GM23338 (cell line): ENCODE measurements at regions not wholly inside any gene's neighbourhood (a gene's known extent, or its start where the extent isn't known, plus 50 kb on each side); places are given as distances from the start of the nearest gene placed in this dataset.
"Not testable (repeated sequence)": the region's sequence is repeated elsewhere in the genome, so short reads cannot be mapped to it uniquely, and the experiment has no call there.

Experiments
- ATAC-seq: fragments of 200-7000 bp; cut with Tn5 transposase; 3 replicates; pipeline ENCODE4 v1.9.1; 2020
- DNase-seq: peaks from one replicate; pipeline ENCODE4 v3.0.0-alpha.2; 2015; ENCODE audit warnings: low spot score
- H2AFZ ChIP-seq: fragments of 200-600 bp; sonication (generic); 2 replicates; pipeline ENCODE4 v1.8.0; 2016; ENCODE audit warnings: antibody characterized with exemption, mild to moderate bottlenecking, moderate library complexity
- H3F3A ChIP-seq: fragments of 200-600 bp; sonication (generic); replicated peaks from 2 replicates; pipeline ENCODE4 v1.8.0; 2017; ENCODE audit warnings: antibody characterized with exemption, mixed run types, low read depth
- H3K27ac ChIP-seq: fragments of 200-600 bp; sonication (generic); 2 replicates; pipeline ENCODE4 v1.6.1; 2016; ENCODE audit warnings: low read depth
- H3K27me3 ChIP-seq: fragments of 200-600 bp; sonication (generic); 2 replicates; pipeline ENCODE4 v1.8.0; 2016; ENCODE audit warnings: mild to moderate bottlenecking, mixed run types, moderate library complexity; ENCODE audit not compliant: insufficient read depth
- H3K36me3 ChIP-seq: fragments of 200-600 bp; sonication (generic); 2 replicates; pipeline ENCODE4 v1.8.0; 2016; ENCODE audit warnings: mild to moderate bottlenecking; ENCODE audit not compliant: insufficient read depth
- H3K4me1 ChIP-seq: fragments of 200-600 bp; sonication (generic); 2 replicates; pipeline ENCODE4 v1.8.0; 2016; ENCODE audit warnings: mild to moderate bottlenecking, moderate library complexity; ENCODE audit not compliant: insufficient read depth
- H3K4me2 ChIP-seq: fragments of 200-600 bp; sonication (generic); 2 replicates; pipeline ENCODE4 v1.7.1; 2017; ENCODE audit warnings: mixed run types
- H3K4me3 ChIP-seq: fragments of 200-600 bp; sonication (generic); 2 replicates; pipeline ENCODE4 v1.6.1; 2016; ENCODE audit warnings: mixed run types
- H3K79me2 ChIP-seq: fragments of 200-600 bp; sonication (generic); replicated peaks from 2 replicates; pipeline ENCODE4 v1.8.0; 2017; ENCODE audit warnings: mild to moderate bottlenecking; ENCODE audit not compliant: insufficient read depth
- H3K9me2 ChIP-seq: fragments of 200-600 bp; sonication (generic); 2 replicates; pipeline ENCODE4 v1.8.0; 2017; ENCODE audit not compliant: insufficient read depth
- H4K20me1 ChIP-seq: fragments of 200-600 bp; sonication (generic); replicated peaks from 2 replicates; pipeline ENCODE4 v1.8.0; 2017; ENCODE audit warnings: mild to moderate bottlenecking; ENCODE audit not compliant: insufficient read depth
- H3K27ac Mint-ChIP-seq: 2 replicates; pipeline ENCODE4 v1.8.0; 2020; ENCODE audit warnings: inconsistent platforms, mild to moderate bottlenecking, moderate library complexity, mixed read lengths
- H3K27me3 Mint-ChIP-seq: 3 replicates; pipeline ENCODE4 v1.8.0; 2022; ENCODE audit warnings: low read depth, mild to moderate bottlenecking, moderate library complexity, mixed read lengths, inconsistent platforms; ENCODE audit not compliant: insufficient read depth, poor library complexity
- H3K36me3 Mint-ChIP-seq: 3 replicates; pipeline ENCODE4 v1.8.0; 2021; ENCODE audit warnings: low read depth, mild to moderate bottlenecking, inconsistent platforms, moderate library complexity, mixed read lengths
- H3K4me1 Mint-ChIP-seq: 3 replicates; pipeline ENCODE4 v1.8.0; 2020; ENCODE audit warnings: mild to moderate bottlenecking, inconsistent platforms, mixed read lengths
- H3K4me3 Mint-ChIP-seq: 3 replicates; pipeline ENCODE4 v1.8.0; 2021; ENCODE audit warnings: moderate library complexity, mild to moderate bottlenecking, inconsistent platforms, mixed read lengths
- H3K9me3 Mint-ChIP-seq: 3 replicates; pipeline ENCODE4 v1.8.0; 2020; ENCODE audit warnings: moderate library complexity, mild to moderate bottlenecking, inconsistent platforms, mixed read lengths
- EZH2phosphoT487 ChIP-seq: fragments of 200-600 bp; sonication (generic); IDR thresholded peaks from one replicate; pipeline ENCODE4 v1.8.1; 2018; ENCODE audit warnings: antibody characterized with exemption; ENCODE audit not compliant: unreplicated experiment
- NANOG ChIP-seq: IDR thresholded peaks from 2 replicates; pipeline ENCODE4 v1.6.1; 2016; ENCODE audit warnings: antibody characterized with exemption, borderline replicate concordance
- STAT1 ChIP-seq: IDR thresholded peaks from one replicate; pipeline ENCODE4 v1.6.1; 2016; ENCODE audit warnings: antibody characterized with exemption; ENCODE audit not compliant: unreplicated experiment
- ZNF331 ChIP-seq: fragments of 250-450 bp; sonication (Bioruptor Pico); IDR thresholded peaks from 2 replicates; pipeline ENCODE4 v1.5.0; 2020; ENCODE audit warnings: low read depth, mild to moderate bottlenecking, moderate library complexity
- TF ChIP-seq, protein P1 (sequence below): IDR thresholded peaks from one replicate; pipeline ENCODE4 v1.6.1; 2018; ENCODE audit warnings: antibody characterized with exemption; ENCODE audit not compliant: unreplicated experiment

DNA sequence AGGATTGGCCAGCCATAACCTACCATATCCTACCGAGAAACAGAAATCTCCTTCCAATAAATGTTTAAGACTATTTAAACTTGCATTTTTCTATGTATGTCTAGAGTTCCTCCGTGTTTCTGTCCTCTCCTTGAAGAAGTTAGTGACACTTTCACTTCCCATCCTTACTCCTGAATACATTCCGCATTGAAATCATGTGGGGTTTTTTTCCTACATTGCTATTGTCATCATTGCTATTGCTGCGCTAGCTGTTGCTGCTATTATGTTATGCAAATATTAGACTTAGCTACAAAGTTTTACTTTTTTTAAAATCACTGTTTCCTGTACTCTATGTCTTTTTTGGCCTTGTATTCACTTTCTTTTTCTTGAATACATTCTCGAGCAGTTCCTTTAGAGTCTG lies 83.3 kb upstream of the NEK6 start:
- H3K36me3 ChIP-seq = no peaks in the 10 kb centered on the region
- no peaks in the 10 kb centered on the region for H3K79me2 ChIP-seq
- no peaks in the 10 kb centered on the region for H3F3A ChIP-seq
- ATAC-seq (no peak), DNase-seq (no peak)
- H2AFZ ChIP-seq = peak overlapping the region; percentile 98
- no peak overlapping the region for H3K4me3 ChIP-seq
- Mint-ChIP-seq H3K4me3 (no peak overlapping the region), H3K36me3 (no peaks in the 10 kb centered on the region), H3K27ac (no peak overlapping the region), H3K4me1 (no peaks in the 10 kb centered on the region; the same call in 1 of the 3 replicates), H3K27me3 (no peaks in the 10 kb centered on the region), H3K9me3 (no peaks in the 10 kb centered on the region; the same call in 2 of the 3 replicates)
- H4K20me1 ChIP-seq = no peaks in the 10 kb centered on the region
- H3K27me3 ChIP-seq = no peaks in the 10 kb centered on the region
- H3K9me2 ChIP-seq = no peaks in the 10 kb centered on the region
- TF ChIP-seq, protein P1, sequence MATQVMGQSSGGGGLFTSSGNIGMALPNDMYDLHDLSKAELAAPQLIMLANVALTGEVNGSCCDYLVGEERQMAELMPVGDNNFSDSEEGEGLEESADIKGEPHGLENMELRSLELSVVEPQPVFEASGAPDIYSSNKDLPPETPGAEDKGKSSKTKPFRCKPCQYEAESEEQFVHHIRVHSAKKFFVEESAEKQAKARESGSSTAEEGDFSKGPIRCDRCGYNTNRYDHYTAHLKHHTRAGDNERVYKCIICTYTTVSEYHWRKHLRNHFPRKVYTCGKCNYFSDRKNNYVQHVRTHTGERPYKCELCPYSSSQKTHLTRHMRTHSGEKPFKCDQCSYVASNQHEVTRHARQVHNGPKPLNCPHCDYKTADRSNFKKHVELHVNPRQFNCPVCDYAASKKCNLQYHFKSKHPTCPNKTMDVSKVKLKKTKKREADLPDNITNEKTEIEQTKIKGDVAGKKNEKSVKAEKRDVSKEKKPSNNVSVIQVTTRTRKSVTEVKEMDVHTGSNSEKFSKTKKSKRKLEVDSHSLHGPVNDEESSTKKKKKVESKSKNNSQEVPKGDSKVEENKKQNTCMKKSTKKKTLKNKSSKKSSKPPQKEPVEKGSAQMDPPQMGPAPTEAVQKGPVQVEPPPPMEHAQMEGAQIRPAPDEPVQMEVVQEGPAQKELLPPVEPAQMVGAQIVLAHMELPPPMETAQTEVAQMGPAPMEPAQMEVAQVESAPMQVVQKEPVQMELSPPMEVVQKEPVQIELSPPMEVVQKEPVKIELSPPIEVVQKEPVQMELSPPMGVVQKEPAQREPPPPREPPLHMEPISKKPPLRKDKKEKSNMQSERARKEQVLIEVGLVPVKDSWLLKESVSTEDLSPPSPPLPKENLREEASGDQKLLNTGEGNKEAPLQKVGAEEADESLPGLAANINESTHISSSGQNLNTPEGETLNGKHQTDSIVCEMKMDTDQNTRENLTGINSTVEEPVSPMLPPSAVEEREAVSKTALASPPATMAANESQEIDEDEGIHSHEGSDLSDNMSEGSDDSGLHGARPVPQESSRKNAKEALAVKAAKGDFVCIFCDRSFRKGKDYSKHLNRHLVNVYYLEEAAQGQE = no peak
- no peak for TF ChIP-seq NANOG
- no peak for TF ChIP-seq EZH2phosphoT487
- no peak overlapping the region for H3K27ac ChIP-seq
- no peak overlapping the region for H3K4me2 ChIP-seq
- H3K4me1 ChIP-seq = no peaks in the 10 kb centered on the region

DNA sequence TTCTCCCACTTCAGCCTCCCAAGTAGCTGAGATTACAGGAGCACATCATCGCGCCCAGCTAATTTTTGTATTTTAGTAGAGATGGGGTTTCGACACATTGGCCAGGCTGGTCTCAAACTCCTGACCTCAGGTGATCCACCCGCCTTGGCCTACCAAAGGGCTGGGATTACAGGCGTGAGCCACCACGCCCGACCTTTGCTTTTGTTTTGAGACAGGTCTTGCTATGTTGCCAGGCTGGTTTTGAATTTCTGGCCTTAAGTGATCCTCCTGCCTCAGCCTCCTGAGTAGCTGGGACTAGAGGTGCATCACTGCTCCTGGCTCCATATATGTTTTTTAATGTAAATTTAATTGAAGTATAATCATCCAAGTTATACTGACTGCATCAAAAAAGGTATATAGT lies 80.2 kb upstream of the NEK6 start:
- H3K36me3 ChIP-seq, H3K4me3 ChIP-seq, DNase-seq, H3K9me3 Mint-ChIP-seq, H3K4me1 ChIP-seq, H3K4me1 Mint-ChIP-seq, H4K20me1 ChIP-seq, H2AFZ ChIP-seq, H3K79me2 ChIP-seq, H3K27me3 ChIP-seq, H3K27ac ChIP-seq, H3K27me3 Mint-ChIP-seq, H3K4me3 Mint-ChIP-seq, H3K27ac Mint-ChIP-seq, H3K9me2 ChIP-seq, ATAC-seq, H3F3A ChIP-seq, H3K4me2 ChIP-seq, H3K36me3 Mint-ChIP-seq: not testable (repeated sequence)

DNA sequence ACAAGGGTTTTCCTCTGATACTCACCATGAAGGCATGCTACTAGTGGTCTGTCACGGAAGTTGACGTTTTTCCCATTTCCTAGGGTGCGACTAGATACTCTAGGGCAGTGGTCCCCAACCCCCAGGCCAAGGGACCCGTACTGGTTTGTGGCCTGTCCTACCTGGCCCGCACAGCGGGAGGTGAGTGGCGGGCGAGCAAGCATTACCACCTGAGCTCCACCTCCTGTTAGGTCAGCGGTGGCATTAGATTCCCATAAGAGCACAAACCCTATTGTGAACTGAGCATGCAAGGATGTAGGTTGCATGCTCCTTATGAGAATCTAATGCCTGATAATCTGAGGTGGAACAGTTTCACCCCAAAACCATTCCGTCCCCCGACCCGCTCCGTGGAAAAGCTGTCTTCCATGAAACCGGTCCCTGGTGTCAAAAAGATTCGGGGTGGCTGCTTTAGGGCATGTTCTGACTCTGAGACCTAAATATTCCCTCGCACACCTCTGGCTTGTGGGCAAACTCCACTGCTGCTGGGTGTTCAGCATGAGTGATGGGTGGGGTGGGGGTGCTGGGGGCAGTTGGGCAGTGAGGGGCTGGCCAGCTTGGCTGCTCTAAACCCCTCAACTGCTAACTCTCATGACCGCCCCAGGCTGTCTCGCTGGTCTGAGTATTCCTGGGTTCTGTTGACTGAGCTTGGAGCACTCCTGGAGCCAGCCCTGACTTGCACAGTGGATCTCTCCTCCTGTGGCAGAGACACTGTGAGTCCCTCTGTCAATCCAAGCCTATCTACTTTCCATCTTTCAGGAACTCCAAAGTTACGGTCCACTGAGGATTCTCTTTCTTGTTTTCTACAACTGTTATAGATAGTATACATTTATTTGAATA lies 78.3 kb upstream of the NEK6 start:
- H3K4me1 Mint-ChIP-seq = no peaks in the 10 kb centered on the region
- no peaks in the 10 kb centered on the region for H3K27me3 Mint-ChIP-seq
- Histone ChIP-seq H3K4me3 (no peak overlapping the region), H4K20me1 (no peaks in the 10 kb centered on the region), H3K36me3 (no peaks in the 10 kb centered on the region), H3K4me1 (no peaks in the 10 kb centered on the region), H3K9me2 (no peaks in the 10 kb centered on the region), H3F3A (no peaks in the 10 kb centered on the region), H3K79me2 (no peaks in the 10 kb centered on the region), H3K4me2 (no peak overlapping the region), H2AFZ (no peak overlapping the region), H3K27me3 (no peaks in the 10 kb centered on the region), H3K27ac (no peak overlapping the region)
- no peaks in the 10 kb centered on the region for H3K36me3 Mint-ChIP-seq
- H3K27ac Mint-ChIP-seq = no peak overlapping the region
- H3K9me3 Mint-ChIP-seq = no peaks in the 10 kb centered on the region; the same call in 2 of the 3 replicates
- DNase-seq = peak; percentile 36
- ATAC-seq = no peak; the same call in 2 of the 3 replicates
- H3K4me3 Mint-ChIP-seq = no peak overlapping the region
- TF ChIP-seq ZNF331 (no peak), STAT1 (no peak)
- TF ChIP-seq, protein P1 = no peak
